ENCODE measurements at regions not wholly inside any gene's neighbourhood (a gene's known extent, or its start where the extent isn't known, plus 50 kb on each side); places are given as distances from the start of the nearest gene placed in this dataset.
"Not testable (repeated sequence)": the region's sequence is repeated elsewhere in the genome, so short reads cannot be mapped to it uniquely, and the experiment has no call there.

DNA sequence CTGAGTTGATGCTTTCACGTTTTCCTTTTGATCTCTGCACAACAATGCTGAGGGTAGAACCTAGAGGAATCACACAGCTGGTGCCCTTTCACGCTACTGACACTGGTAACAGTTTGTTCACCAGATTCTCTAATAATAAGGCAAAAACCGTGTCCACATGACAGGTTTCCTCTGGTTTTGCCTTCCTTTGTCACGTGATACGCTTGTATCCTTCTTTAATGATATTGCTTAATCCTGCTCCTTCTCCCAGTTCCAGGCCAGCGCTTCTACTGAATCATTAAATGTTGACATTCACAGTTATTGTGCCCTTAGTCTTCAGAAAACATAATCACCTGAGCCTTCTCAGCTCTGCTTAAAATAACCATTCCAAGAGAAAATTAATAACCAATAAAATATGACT is 978.2 kb upstream of the NCAM2 start:
- DNase-seq = no peak

- DNase-seq = no peak
These were observed 975.0 kb upstream of the NCAM2 start for GRCh38 chr21:20023193-20023592.

DNA sequence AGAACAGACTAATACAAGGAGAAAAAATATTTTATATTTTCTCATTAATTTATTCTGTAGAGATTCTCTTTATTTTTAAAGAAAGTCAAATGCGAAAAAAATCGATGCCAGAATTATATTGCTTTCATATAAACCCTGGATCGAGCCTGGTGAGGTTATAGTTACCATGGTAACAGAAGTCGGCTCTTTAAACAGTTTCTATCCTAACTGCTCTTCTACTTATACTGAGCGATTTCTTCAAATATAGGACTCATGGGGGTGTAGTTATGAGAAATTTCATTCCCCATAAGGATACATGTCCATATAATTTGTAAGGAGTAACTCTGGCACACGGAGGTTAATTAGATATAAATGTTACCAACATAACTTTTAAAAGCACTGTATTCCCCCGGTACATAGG is 973.5 kb upstream of the NCAM2 start:
- DNase-seq = no peak

GRCh38 chr21:20026543-20026942 is 971.7 kb upstream of the NCAM2 start:
- no peak for DNase-seq

GRCh38 chr21:20030390-20030789 is 967.8 kb upstream of the NCAM2 start:
- DNase-seq = no peak

DNA sequence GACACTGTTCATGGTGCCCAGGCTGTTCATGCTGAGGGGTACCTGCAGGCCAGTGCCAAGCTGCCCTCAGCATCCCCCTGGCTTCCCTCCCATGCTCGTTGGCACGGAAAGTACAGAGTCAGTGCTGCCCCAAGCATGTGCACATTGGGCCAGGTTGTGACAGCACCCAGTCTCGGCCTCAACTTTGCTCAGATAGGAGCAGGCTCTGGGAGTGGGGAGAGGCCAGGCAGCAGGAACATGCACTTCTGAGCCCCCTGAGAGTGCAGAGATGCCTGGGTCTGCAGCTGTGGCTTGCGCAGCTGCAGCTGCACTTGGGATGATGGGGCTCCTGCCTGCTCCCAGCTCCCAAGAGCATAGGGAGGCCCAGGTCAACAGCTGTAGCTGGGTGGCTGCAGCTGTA is 966.4 kb upstream of the NCAM2 start:
- DNase-seq = no peak

- DNase-seq = no peak
These were observed 957.4 kb upstream of the NCAM2 start for GRCh38 chr21:20040768-20041167.

- no peak for DNase-seq
These were observed 953.0 kb upstream of the NCAM2 start for GRCh38 chr21:20045197-20045596.

DNA sequence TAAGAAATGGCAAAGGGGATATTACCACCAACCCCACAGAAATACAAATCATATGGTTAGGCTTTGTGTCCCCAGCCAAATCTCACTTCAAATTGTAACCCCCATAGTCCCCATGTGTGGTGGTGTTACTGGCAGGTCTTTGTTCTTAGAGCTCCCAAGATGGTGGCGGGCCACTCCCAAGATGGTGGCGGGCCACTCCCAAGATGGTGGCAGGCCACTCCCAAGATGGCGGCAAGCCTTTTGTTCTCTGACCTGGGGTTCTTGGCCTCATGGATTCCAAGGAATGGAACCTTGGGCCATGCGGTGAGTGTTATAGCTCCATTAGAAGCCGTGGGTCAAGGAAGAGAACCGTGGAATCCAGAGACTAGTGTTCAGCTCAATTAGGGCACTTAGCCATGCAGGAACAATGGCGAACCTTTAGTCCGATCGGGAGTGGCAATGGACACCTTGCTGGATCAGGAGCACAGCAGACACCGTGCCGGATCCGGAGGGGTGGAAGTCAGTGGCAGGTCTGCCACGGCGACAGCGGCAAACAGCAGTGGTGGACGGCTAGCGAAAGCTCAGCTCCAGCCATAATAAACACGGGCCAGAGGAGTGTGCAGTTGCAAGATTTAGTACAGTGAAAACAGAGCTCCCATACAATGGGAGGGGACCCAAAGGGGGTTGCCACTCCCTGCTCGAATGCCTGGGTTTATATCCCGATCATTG is 949.9 kb upstream of the NCAM2 start:
- DNase-seq = not testable (repeated sequence)

GRCh38 chr21:20083336-20083735 is 914.9 kb upstream of the NCAM2 start:
- no peak for DNase-seq

- DNase-seq = no peak
These were observed 914.3 kb upstream of the NCAM2 start for GRCh38 chr21:20083925-20084324.

DNA sequence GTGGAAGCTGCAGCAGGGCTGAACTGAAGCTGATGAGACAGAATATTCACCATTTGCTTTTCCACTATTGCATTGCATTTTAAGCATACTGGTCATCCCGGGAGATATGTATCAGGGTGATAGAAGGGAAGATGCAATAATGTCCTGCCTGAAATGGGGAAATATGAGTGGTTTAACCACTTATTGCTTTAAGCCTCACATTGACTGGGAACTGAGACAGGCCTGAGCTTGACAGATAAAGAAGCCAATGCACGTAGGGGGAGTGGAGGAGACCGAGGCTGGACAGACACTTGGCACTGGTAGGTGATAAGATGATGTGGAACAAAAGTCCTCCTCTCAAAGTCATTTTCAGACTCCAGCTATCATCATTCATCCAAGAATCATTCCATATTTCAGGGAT is 911.7 kb upstream of the NCAM2 start:
- DNase-seq = no peak

GRCh38 chr21:20106368-20106767 is 891.8 kb upstream of the NCAM2 start:
- DNase-seq = no peak

GRCh38 chr21:20108016-20108415 is 890.2 kb upstream of the NCAM2 start:
- DNase-seq = no peak

- no peak for DNase-seq
These were observed 889.2 kb upstream of the NCAM2 start for GRCh38 chr21:20108976-20109540.

GRCh38 chr21:20110368-20110767 is 887.8 kb upstream of the NCAM2 start:
- DNase-seq = no peak

GRCh38 chr21:20151741-20152140 is 846.5 kb upstream of the NCAM2 start:
- DNase-seq = no peak

DNA sequence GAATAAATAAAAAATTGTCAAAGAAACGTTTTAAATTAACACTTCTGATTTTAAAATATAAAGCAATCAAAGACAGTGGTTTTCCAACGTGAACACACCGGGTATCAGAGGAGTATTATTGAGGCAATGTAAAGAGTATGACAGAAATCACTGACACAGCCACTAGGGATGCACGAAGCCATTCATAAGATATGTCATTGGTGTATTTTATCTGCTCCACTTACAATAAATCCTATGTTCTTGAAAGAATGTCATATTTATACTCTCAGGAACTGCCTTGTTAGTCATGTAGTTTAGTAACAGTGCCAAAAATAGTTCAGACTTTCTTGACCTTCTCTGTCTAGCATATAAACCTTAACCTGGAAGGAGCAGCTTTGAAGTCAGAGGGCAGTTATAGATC is 835.0 kb upstream of the NCAM2 start:
- DNase-seq = no peak

- no peak for DNase-seq
These were observed 831.1 kb upstream of the NCAM2 start for GRCh38 chr21:20167059-20167458.

DNA sequence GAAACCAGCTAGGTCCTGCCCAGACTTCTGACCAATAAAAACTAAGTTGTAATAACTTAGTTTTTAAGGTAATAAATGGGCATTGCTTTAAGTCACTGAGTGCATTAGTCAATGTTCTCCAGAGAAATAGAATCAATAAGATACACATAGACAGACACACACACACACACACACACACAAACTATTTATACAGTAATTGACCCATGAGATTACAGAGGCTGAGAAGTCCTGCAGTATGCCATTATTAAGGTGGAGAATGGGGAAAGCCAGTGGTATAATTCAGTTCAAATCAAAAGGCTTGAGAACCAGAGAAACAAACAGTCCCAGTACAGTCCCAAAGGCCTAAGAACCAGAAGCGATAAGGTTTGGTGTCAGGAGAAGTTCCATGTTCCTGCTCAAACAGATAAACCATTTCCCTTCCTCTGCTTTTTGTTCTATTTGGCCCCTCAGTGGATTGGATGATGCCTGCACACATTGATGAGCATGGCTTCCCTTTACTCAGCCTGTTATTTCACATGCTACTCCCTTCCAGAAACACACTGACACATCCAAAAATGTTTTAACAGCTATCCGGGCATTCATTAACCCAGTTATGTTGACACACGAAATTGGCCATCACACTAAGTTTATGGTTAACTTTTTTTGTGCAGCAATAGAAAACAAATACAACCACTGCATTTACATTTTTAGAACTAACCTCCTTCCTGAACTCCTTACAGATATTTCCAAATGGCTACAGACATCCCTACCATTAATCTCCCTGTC is 828.2 kb upstream of the NCAM2 start:
- DNase-seq = no peak

DNA sequence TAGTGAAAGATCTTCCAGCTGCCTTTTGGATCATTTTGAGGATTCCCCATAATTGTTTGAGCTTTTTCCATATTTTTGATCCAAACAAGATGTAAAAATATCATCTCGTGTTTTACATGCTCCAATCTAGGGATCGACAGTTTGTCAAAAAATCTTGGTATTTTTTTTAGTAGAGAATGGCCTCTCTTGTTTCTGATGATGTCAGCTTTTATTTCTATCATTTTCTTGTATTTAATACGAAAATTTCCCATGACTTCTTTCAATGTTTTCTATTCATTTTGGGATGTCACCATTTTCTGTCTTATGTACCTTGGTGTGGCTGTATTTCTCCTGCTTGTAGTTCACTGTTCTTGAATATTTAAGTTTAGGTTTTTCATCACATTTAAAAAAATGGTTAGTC is 812.0 kb upstream of the NCAM2 start:
- no peak for DNase-seq

- no peak for DNase-seq
These were observed 811.2 kb upstream of the NCAM2 start for GRCh38 chr21:20187028-20187427.

GRCh38 chr21:20201323-20201722 is 796.9 kb upstream of the NCAM2 start:
- DNase-seq = not testable (repeated sequence)

GRCh38 chr21:20207335-20207734 is 790.9 kb upstream of the NCAM2 start:
- no peak for DNase-seq

Measured in GOT3 (cell line).